NCI-H226 (cell line): ENCODE measurements at regions not wholly inside any gene's neighbourhood (a gene's known extent, or its start where the extent isn't known, plus 50 kb on each side); places are given as distances from the start of the nearest gene placed in this dataset.
"Not testable (repeated sequence)": the region's sequence is repeated elsewhere in the genome, so short reads cannot be mapped to it uniquely, and the experiment has no call there.

ENCODE experiments used
- DNase-seq: peaks from one replicate; pipeline ENCODE4 v3.0.0-alpha.2; 2015

DNA sequence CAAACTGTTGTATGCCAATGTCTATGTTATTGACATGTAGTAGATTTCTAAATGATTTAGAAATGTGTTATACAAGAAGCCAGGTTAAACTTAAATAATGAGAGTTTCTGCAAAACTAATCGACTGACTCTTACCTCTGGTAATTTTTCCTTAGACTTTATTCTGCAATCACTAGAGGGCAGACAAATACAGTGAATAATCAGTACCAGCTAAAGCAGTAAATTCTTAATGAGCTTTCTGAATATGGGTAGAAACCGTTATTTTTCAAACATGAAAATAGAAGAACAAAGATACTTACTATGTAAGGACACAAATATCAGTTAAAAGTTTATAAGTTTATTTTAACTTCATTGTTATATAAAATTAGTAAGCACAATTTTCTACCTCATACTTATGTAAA, 97.9 kb upstream of the RGS1 start:
- peak; percentile 13 for DNase-seq

DNA sequence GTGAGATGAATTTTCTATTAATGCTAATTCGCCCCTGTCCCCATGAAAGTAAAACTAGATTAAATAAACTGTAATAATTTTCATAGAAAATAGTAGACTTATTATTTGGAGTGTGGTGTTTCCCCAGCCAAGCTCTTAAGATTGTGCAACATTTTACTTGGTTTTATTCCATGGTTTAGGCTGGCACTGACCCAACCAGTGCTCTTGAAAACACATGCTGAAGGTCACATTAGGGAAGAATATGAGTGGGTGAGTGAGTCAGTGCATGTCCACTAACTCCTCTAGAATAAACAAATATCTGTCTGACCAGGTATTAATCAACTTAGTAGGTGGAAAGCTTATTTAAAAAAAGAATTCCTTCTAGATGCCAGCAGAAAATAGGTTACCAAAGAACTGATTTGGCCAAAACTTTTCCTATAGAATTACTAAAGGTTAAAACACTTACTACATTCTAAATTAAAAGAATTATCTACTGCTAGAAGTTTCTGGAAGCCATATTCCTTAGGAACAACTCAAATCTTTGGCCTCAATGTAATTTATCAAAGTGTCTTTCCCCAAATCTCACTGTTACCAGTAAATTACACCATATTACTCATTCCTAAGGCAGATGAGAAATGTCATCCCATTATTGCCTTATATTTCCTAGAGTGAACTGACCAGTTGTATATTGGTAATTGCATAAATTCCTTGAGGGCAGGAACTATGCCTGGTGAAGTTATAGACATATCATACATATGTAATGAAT, 89.7 kb upstream of the RGS1 start:
- DNase-seq, result peak; percentile 87

DNA sequence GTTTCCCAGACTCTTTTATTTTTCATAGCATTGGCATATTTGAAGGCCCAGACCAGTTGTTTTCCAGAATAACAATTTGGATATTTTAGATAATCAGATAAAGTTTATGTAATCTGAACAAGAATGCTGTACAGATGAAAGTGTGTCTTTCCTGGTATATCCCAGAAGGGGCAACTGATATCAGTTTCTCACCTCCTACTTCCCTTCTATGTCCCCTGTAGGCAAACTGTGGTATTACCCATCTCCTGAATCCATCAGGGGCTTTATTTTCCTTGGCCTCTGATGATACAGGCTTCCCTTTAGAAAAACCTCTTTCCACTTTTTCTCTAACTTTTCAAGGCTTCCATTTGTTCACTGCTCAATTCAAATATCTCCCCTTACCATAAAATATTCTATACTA, 87.5 kb upstream of the RGS1 start:
- DNase-seq, result no peak

DNA sequence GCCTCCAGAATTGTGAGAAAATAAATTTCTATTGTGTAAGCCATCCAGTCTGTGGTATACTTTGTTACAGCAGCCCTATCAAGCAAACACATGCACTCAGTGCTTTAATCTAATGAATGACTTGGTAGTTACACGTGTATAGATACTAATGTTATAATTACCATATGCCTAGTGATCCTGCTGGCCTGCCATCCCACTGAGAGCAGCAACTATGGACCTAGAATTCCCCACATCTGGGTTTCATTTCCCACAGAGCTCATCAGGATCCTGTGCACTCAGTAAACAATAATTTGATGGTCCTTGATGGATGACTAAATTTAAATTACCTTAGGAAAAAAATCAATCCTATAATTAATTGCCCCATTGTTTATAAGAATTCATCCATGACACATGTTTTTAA, 86.5 kb upstream of the RGS1 start:
- DNase-seq, result no peak

DNA sequence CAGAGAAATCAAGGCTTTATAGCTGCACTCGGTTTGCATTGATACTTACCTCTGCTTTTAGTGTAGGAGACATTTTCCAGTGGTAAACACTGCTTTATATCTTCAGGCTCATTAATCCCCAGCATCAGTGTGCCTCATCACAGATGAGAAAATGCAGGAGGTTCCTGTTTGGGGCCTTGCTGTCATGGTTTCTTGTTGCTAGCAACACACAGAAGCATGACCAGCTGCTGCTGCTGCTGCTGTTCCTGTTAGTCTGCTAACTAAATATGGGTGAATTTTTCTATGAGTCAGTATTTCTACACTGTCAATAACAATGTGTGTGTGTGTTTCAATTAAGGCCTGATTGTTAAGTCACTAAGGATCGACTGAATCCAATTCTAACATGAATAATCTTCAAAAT, 85.8 kb upstream of the RGS1 start:
- peak; percentile 39 for DNase-seq

DNA sequence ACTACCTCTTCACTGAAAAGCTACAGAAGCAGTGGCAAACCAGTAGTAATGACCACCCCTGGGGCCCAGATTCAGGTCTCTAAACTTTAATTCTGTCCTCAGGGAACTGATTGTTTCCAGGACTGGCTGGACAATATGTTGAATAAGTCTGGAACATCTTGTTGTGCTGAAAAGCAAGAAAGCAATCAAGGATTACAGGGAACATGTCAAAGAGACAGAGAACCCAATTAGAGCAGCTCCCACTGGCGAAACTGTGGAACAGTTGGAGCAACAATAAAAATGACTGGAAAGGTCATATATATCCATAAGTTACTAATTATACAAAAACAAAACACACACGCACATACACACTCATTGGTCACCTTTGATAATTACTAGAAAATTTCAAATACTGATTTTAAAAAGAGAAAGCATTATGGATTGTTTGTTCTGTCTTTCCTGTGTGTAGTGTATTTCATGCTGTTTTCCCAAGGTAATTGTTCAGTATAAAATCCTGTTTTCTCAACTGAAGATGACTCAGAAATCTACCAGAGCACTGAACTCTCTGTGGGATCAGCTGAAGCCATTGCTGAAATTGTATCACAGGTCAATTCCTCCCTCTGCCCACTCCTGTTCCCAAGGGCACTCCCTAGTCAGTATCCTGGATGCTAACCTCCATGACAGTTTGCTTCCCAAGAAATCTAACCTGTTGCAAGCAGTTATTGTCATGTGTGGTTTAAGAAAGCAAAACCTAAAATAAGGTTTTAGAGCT, 83.6 kb upstream of the RGS1 start:
- no peak for DNase-seq

DNA sequence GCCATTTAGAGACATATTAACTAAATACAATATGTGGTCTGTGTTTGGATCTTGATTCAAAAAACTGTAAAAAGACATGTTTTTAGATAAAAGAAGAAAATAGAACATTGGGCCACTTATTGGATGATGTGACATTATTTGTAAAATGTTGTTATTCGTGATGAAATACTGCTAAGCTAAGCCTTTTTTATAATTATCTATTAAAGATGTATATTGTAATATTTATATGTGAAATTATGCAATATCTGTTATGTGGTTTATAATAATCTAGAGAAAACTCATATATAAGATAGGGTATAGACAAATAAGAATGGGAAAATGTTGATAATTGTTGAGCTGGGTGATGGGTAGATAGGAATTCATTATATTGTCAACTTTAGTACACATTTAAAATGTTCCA, 82.0 kb upstream of the RGS1 start:
- no peak for DNase-seq

DNA sequence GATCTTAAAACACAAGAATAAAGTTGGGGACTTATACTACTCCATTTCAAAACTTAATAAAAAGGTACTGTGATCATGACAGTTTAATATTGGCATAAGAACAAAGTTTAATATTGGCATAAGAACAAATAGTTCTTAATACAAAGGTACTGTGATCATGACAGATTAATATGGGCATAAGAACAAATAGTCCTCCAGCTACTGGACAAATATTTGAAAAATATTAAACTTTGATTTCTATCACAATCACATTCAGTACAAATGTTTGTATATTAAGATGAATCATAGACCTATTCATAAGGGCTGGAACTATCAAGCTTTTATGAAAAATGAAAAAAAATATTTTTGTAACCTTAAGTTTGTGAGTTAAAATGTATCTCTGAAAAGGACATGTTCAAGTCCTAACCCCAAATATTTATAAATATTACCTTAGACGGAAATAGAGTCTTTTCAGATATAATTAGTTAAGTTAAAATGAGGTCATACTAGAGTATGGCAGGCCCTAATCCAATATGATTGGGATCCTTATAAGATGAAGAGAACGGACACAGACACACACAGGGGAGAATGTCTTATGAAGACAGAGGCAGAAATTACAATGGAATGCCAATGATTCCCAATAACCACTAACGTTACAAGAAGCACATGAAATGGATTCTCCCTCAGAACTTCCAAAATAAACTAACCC, 79.1 kb upstream of the RGS1 start:
- DNase-seq, result no peak

DNA sequence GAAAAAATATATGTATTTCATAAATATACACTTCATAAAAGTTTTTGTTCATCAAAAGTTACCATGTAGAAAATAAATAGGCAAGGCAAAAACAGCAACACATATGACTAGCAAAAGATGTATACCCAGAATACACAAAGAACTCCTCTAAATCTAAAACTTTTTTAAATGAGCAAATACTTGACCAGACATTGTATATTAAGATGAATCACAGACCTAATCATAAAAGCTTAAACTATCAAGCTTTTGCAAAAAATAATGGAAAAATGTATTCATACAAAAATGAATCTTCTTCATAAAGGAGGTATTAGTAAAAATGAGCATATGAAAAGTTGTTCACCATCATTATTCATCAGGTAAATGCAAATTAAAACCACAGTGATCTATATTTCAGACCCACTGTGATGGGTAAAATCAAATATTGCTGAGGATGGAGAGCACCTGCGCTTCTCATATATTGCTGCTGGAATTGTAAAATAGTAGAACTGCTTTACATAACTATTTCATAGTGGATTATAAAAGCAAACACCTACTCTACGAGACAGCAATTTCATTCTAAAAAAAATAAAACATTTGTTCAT, 78.3 kb upstream of the RGS1 start:
- no peak for DNase-seq

DNA sequence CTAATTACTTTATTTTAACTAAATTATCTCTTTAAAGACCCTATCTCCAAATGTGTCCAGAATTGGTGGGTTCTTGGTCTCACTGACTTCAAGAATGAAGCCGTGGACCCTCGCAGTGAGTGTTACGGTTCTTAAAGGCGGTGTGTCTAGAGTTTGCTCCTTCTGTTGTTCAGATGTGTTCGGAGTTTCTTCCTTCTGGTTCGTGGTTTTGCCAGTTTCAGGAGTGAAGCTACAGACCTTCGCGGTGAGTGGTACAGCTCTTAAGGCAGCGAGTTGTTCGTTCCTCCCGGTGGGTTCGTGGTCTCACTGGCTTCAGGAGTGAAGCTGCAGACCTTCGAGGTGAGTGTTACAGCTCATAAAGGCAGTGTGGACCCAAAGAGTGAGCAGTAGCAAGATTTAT, 77.5 kb upstream of the RGS1 start:
- DNase-seq, result not testable (repeated sequence)

DNA sequence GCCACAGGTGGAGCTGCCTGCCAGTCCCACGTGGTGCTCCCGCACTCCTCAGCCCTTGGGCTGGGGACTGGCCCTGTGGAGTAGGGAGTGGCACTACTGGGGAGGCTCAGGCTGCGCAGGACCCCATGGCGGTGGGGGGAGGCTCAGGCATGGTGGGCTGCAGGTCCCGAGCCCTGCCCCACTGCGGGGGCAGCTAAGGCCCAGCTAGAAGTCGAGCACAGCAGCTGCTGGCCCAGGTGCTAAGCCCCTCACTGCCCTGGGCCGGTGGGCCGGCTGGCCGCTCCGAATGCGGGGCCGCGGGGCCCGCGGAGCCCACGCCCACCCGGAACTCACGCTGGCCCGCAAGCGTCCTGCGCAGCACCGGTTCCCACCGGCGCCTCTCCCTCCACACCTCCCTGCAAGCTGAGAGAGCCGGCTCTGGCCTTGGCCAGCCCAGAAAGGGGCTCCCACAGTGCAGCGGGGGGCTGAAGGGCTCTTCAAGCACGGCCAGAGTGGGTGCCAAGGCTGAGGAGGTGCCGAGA, 76.5 kb upstream of the RGS1 start:
- not testable (repeated sequence) for DNase-seq

DNA sequence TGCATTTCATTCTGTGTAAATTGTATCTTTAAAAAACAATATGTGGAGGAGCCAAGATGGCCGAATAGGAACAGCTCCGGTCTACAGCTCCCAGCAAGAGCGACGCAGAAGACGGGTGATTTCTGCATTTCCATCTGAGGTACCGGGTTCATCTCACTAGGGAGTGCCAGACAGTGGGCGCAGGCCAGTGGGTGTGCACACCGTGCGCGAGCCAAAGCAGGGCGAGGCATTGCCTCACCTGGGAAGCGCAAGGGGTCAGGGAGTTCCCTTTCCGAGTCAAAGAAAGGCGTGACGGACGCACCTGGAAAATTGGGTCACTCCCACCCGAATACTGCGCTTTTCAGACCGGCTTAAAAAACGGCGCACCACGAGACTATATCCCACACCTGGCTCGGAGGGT, 75.0 kb upstream of the RGS1 start:
- not testable (repeated sequence) for DNase-seq

DNA sequence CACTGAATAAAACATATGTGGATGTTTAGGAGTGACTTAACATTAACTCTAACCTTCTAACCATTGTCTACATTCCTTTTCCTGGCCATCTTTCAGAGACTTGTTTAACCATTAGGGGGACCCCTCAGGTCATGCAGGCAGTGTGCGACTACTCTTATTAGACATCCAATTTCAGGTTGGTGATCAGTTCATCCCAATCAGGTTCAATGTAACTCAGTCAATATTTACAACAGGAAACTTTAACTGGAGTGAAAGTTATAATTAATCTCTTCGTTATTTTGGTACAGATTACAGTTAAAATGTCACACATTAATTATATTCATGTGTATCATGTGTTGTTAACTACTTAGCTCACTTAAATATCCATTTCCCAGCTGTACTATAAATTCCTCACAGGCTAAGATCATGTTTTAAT, 68.8 kb upstream of the RGS1 start:
- DNase-seq, result no peak

DNA sequence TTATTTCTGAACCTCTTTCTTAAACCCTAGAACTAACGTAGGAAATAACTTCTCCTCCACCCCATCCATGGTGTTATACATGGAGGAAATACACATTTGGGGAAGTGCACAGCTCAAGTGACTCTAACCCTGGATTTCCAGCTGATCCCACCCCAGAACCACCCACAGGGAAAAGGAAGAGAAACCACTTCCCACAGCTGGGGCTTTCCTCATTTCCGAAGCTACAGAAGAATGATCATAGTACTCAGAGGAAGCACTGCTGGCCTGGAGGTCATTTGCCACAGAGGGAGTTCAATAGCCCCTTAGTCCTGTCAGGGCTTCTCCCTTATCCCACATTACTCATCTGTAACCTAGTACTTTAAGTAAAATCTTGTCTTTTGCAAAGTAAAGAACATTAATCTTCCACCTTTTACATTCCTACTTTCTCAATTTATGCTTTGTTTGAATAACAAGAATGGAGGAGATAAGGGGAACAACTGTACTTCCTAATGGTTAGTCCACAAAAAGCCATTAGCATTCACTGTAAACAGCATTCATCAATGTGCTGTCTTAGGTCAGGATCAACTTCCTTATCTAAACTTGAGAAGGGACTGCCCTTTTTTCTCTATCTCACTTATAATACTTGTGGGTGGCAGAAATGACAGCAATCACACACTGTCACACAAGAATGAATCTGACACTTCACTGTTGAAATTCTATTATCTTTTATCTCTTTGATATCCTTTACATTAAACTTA, 63.0 kb upstream of the RGS1 start:
- peak; percentile 7 for DNase-seq

DNA sequence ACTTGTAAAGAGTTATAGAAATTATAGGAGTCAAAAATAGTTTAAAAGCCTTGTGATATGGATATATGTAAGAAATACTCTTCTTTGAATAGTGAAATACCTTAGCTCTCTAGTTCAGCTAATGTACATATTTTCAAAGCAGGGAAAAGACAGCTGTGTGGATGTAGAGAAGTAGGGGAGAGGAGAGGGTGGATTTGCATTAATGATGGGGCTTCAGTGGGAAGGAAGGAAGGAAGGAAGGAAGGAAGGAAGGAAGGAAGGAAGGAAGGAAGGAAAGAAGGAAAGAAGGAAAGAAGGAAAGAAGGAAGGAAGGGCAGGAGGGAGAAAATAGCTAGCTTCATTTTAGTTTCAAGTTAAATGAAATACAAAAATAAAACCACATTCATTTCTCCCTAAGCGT, 62.4 kb upstream of the RGS1 start:
- no peak for DNase-seq

DNA sequence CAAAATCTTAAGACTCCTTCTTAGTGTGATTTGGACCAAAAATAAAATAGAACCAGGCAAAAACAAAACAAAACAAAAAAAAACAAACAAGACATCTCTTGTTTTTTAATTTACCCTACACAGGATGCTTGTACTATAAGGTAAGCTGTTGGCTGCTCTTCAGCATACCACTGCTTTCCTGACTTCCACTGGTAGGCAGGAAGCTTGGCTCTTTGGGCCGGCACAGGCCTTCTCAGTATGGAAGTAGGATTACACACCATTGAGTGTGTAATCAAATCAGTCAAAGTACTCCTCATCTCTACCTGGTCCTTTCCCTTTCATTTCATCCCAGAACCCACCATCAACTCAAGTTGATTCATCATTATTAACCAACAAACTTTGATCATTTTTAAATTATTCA, 61.9 kb upstream of the RGS1 start:
- peak; percentile 9 for DNase-seq

DNA sequence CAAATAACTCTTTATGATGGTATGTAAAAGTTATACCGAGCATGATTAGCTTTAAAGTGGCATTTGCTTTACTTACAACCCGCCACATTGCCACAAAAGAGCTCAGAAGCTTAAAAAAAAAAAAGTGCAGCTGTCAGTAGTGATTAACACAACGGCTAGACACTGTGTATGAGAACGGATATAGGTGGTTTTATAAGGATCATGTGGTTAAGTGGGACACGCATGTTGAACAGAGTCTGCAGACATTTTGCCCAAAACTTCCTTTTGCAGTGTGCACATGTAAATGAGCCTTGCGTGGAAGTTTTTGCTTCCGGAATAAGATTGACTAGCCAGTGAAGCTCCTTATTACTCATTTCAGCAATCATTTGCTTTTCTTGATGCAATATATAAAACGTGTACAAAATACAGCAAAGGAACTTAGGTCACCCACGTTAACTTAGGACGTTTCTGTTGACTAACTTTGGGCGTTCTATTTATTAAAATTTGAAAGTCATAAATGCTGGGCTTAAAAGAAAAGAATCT, 58.7 kb upstream of the RGS1 start:
- no peak for DNase-seq

DNA sequence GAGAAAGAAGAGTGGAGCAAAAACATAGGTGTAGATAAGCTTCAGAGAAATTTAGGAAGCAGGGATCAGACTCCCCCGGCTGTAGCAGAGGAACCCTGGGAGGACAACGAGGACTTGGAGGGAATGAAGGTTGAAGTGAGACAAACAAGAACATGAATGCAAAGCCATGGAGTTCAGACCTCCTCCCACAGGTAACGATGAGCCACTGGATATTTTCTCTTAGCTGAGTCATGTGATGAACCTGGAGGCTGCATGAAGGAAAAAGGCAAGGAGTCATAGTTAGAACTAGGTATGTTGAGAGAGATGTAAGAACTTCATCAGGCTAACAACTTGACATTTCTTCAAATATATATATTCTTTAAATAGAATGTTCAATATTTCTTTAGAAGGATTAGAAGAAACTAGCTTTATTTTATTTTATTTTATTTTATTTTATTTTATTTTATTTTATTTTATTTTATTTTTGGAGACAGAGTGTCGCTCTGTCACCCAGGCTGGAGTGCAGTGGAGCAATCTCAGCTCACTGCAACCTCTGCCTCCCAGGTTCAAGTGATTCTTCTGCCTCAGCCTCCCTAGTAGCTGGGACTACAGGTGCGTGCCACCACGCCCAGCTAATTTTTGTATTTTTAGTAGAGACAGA, 57.7 kb upstream of the RGS1 start:
- not testable (repeated sequence) for DNase-seq

DNA sequence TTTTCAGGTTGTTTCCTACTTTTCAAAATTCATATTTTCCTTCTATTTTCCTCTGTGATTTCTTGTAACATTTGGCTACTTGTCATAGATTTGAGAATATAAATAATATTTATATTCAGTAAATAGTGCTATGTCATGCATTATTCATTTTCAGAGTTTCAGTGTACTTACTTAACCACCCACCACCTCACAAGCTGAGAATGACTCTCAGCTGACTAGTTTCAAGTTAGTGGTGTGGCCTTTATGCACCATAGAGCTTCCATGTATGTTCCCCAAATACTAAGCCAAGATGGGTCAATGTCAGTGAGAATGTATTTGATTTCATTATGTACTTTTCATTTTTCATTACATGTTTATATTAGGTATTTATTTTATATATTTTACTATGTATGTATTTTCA, 56.9 kb upstream of the RGS1 start:
- no peak for DNase-seq

DNA sequence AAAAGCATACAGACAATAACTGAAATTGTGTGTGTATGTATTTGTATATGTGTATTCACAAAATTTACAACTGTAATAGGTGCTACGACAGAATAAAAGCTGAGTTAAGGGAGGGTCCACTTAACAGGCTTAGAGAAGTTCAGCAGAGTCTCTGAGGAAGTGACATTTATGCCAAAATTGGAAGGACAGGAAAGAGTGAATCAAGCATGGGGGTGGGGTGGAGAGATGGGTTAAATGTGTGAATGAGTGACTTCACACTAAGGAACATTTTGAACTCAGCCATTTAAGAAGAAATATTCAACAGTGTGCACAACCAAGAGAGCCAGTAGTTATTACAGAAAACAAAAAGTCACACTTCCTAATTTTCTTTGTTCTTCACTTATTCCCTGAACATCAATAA, 53.8 kb upstream of the RGS1 start:
- no peak for DNase-seq

DNA sequence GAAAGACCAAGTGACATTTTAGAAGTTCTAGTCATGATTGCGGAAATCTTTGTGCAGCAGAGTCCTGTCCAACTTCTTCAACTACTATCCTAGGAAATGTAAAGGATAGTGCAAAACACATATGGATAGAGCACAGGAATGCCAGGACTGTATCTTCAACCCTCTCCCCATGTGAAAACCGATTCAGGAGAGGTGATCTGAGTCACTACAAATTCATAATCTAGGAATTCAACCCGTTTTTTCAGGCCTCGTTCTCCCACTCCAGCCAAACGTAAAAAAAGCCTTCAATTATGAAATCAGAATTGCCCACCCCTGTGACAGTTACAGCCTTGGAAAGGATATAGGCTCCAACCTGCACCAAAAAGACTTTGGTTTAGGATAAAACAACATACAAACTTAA, 52.9 kb upstream of the RGS1 start:
- no peak for DNase-seq

DNA sequence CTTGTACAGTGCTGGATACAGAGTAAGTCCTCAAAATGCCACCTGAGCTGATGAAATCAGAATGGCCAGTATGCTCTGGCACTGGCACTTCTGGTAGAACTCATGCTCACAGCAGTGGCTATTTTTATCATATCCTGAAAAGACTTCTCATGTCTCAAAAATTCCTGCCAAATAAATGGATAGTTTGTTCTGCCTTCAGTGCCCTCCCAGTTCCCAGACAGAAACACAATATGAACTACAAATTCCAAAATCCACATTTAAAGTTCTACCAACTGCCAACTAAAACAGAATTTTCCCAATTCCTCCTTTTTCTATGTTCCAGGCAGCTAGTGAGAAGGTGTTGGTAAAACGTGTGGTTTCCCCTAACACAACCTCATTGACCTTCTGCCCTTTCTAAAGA, 51.4 kb upstream of the RGS1 start:
- no peak for DNase-seq
